ENCODE measurements at regions not wholly inside any gene's neighbourhood (a gene's known extent, or its start where the extent isn't known, plus 50 kb on each side); places are given as distances from the start of the nearest gene placed in this dataset.

DNA sequence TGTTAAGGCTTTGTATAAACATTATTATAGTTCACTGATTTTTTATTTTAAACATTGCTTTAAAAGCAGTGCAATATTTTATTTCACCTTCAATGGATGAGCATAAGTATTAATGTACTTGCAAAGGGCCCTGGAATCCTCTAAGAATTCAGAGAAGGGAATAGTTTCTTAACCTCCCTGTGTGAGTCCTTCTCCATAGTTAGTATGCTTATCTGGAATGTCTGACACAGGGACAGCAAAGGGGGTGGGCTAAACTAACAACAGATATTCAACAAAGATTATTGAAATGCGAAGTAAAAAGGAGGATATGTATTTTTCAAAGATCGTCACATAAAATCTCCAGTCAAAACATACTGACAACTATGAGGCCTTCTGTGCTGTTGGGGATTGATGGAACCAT is 300.4 kb downstream of the CENPW start:
- Histone ChIP-seq H3K4me3 (IDR thresholded peaks at IDR 0.05; ENCODE audit: insufficient read depth, low read depth, low read length) (no peak overlapping the region), H3K79me2 (ENCODE audit: insufficient read depth, low read depth) (no peaks in the 10 kb centered on the region), H3K27ac (no peak overlapping the region), H3K27me3 (ENCODE audit: insufficient read depth, low read depth) (no peaks in the 10 kb centered on the region), H4K20me1 (ENCODE audit: insufficient read depth) (no peaks in the 10 kb centered on the region), H2AFZ (ENCODE audit: low read depth) (no peak overlapping the region), H3K4me1 (ENCODE audit: low read depth, poor library complexity, severe bottlenecking) (no peaks in the 10 kb centered on the region), H3K9ac (no peak overlapping the region), H3K4me2 (no peak overlapping the region), H3K36me3 (ENCODE audit: insufficient read depth) (no peaks in the 10 kb centered on the region)
- no peak for TF ChIP-seq CTCF (conservative IDR thresholded peaks at IDR 0.05; ENCODE audit: low read depth, low read length)

DNA sequence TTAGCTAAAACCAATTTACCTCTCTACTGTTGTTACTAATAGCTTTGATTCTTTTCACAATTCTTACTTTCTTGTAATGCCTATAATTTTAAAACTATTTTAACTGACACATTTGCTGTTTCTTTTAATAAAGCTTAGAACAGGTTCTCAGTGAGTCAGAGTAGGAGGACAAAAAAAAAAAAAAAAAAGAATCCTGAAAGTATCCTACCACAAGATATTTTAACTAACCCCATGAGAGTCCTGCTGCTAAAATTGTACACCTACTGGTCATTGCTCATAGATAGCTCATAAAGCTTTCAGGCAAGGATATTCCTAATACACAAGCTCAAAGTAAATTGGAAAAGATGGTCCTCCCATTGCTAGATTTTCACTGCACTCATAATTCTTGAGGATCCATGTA is 301.0 kb downstream of the CENPW start:
- H3K4me1 ChIP-seq (ENCODE audit: low read depth, poor library complexity, severe bottlenecking): no peaks in the 10 kb centered on the region
- no peak overlapping the region for H3K27ac ChIP-seq
- no peaks in the 10 kb centered on the region for H3K79me2 ChIP-seq (ENCODE audit: insufficient read depth, low read depth)
- H4K20me1 ChIP-seq (ENCODE audit: insufficient read depth): no peaks in the 10 kb centered on the region
- TF ChIP-seq CTCF (conservative IDR thresholded peaks at IDR 0.05; ENCODE audit: low read depth, low read length): no peak
- H2AFZ ChIP-seq (ENCODE audit: low read depth): no peak overlapping the region
- H3K9ac ChIP-seq: no peak overlapping the region
- no peak overlapping the region for H3K4me2 ChIP-seq
- no peak overlapping the region for H3K4me3 ChIP-seq (IDR thresholded peaks at IDR 0.05; ENCODE audit: insufficient read depth, low read depth, low read length)
- no peaks in the 10 kb centered on the region for H3K27me3 ChIP-seq (ENCODE audit: insufficient read depth, low read depth)
- no peaks in the 10 kb centered on the region for H3K36me3 ChIP-seq (ENCODE audit: insufficient read depth)

DNA sequence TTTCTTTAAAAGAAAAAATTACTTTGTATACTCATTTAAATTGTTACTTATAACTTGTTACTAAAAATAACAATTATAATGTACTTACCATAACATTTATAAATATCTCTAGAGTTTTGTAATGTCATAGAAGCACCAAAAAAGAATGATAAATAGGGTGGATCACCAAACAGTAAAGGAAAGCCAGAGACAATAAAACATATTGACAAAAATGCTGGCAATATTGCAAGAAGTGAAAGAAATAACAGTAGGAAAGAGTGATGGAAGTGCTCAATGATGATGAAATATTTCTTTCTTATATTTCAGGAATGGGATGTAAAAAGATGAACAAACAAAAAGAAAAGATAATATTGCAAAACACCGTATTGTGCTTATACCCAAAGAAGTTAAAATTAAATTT is 301.7 kb downstream of the CENPW start:
- no peak overlapping the region for H3K27ac ChIP-seq

DNA sequence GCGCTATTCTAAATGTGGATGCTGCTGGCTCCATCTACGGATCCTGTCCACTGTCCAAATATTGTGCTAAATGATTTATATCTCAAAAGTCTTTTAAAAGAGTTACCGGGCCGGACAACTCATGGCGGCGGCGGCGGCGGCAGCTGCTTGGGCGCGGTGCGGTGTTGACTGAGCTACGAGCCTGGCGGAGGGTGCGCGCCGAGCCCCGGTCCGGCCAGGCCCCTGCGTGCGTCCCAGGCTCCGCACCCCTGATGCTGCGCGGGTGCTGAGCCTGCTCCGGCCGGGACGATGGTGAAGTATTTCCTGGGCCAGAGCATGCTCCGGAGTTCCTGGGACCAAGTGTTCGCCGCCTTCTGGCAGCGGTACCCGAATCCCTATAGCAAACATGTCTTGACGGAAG is 303.4 kb downstream of the CENPW start:
- H3K4me1 ChIP-seq (ENCODE audit: low read depth, poor library complexity, severe bottlenecking): no peaks in the 10 kb centered on the region
- no peaks in the 10 kb centered on the region for H3K79me2 ChIP-seq (ENCODE audit: insufficient read depth, low read depth)
- H3K27me3 ChIP-seq (ENCODE audit: insufficient read depth, low read depth): no peaks in the 10 kb centered on the region
- no peaks in the 10 kb centered on the region for H4K20me1 ChIP-seq (ENCODE audit: insufficient read depth)
- H3K4me3 ChIP-seq (IDR thresholded peaks at IDR 0.05; ENCODE audit: insufficient read depth, low read depth, low read length): no peak overlapping the region
- no peaks in the 10 kb centered on the region for H3K36me3 ChIP-seq (ENCODE audit: insufficient read depth)
- no peak overlapping the region for H2AFZ ChIP-seq (ENCODE audit: low read depth)
- no peak overlapping the region for H3K4me2 ChIP-seq
- no peak overlapping the region for H3K9ac ChIP-seq
- no peak for TF ChIP-seq CTCF (conservative IDR thresholded peaks at IDR 0.05; ENCODE audit: low read depth, low read length)
- H3K27ac ChIP-seq: no peak overlapping the region

More for the DNA sequence above, 301.7 kb downstream of the CENPW start:
- no peak for TF ChIP-seq CTCF (conservative IDR thresholded peaks at IDR 0.05; ENCODE audit: low read depth, low read length)
- no peaks in the 10 kb centered on the region for H3K79me2 ChIP-seq (ENCODE audit: insufficient read depth, low read depth)
- no peaks in the 10 kb centered on the region for H3K36me3 ChIP-seq (ENCODE audit: insufficient read depth)
- H2AFZ ChIP-seq (ENCODE audit: low read depth): no peak overlapping the region
- H3K4me3 ChIP-seq (IDR thresholded peaks at IDR 0.05; ENCODE audit: insufficient read depth, low read depth, low read length): no peak overlapping the region
- H3K27me3 ChIP-seq (ENCODE audit: insufficient read depth, low read depth): no peaks in the 10 kb centered on the region
- no peak overlapping the region for H3K4me2 ChIP-seq
- H3K4me1 ChIP-seq (ENCODE audit: low read depth, poor library complexity, severe bottlenecking): no peaks in the 10 kb centered on the region
- H3K9ac ChIP-seq: no peak overlapping the region
- no peaks in the 10 kb centered on the region for H4K20me1 ChIP-seq (ENCODE audit: insufficient read depth)

DNA sequence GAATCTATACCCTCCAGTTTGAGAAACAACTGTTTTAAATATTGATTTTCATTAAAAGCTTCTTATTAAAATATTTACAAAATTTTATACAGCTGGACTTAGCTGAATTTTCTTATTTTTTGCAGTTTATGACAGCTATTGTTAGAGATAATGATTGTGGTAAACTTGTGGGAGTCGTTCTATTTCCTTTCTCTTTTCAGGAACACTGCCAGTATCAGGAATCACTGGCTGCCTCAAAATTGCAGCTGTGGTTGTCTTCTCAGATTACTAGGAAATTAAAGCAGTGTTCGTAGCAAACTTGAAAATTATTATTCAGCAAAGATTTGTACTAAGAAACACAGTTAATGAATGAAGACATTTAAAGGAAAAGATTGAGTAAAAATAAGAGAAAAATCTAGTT is 311.0 kb downstream of the CENPW start:
- Histone ChIP-seq H3K9ac (no peak overlapping the region), H3K27me3 (ENCODE audit: insufficient read depth, low read depth) (no peaks in the 10 kb centered on the region), H3K36me3 (ENCODE audit: insufficient read depth) (no peaks in the 10 kb centered on the region), H3K4me3 (IDR thresholded peaks at IDR 0.05; ENCODE audit: insufficient read depth, low read depth, low read length) (no peak overlapping the region), H2AFZ (ENCODE audit: low read depth) (no peak overlapping the region), H3K27ac (no peak overlapping the region), H3K4me2 (no peak overlapping the region), H3K79me2 (ENCODE audit: insufficient read depth, low read depth) (no peaks in the 10 kb centered on the region), H3K4me1 (ENCODE audit: low read depth, poor library complexity, severe bottlenecking) (no peaks in the 10 kb centered on the region), H4K20me1 (ENCODE audit: insufficient read depth) (no peaks in the 10 kb centered on the region)
- no peak for TF ChIP-seq CTCF (conservative IDR thresholded peaks at IDR 0.05; ENCODE audit: low read depth, low read length)
